ENCODE measurements at regions not wholly inside any gene's neighbourhood (a gene's known extent, or its start where the extent isn't known, plus 50 kb on each side); places are given as distances from the start of the nearest gene placed in this dataset.
"Not testable (repeated sequence)": the region's sequence is repeated elsewhere in the genome, so short reads cannot be mapped to it uniquely, and the experiment has no call there.

GRCh38 chr14:105630935-105631779 lies 104.8 kb downstream of the TMEM121 start:
- TF ChIP-seq CTCF (IDR thresholded peaks at IDR 0.05); ZFX (IDR thresholded peaks at IDR 0.05; ENCODE audit: borderline replicate concordance): not testable (repeated sequence)

Measured in 22Rv1 (cell line).